OCI-LY3 (cell line): ENCODE measurements at regions not wholly inside any gene's neighbourhood (a gene's known extent, or its start where the extent isn't known, plus 50 kb on each side); places are given as distances from the start of the nearest gene placed in this dataset.

Experiments used
- H2AFZ ChIP-seq: fragments of 200-600, 300-600 bp; shearing (Covaris generic); 2 replicates; pipeline ENCODE4 v1.6.0; 2014; ENCODE audit warnings: antibody characterized with exemption, low read depth, low read length
- H3K27ac ChIP-seq: fragments of 200-600, 300-600 bp; sonication (generic); 2 replicates; pipeline ENCODE4 v1.5.1; 2014; ENCODE audit warnings: mild to moderate bottlenecking, low read length, moderate library complexity, mixed read lengths
- H3K27me3 ChIP-seq: fragments of 200-600, 300-600 bp; sonication (generic); 2 replicates; pipeline ENCODE4 v1.6.1; 2014; ENCODE audit warnings: low read depth, low read length, mixed read lengths
- H3K36me3 ChIP-seq: fragments of 200-600, 300-600 bp; sonication (generic); replicated peaks from 2 replicates; pipeline ENCODE3; 2014; ENCODE audit warnings: low read depth, low read length, mixed read lengths
- H3K4me1 ChIP-seq: fragments of 300-600, 200-600 bp; sonication (generic); 2 replicates; pipeline ENCODE4 v1.6.1; 2014; ENCODE audit warnings: low read length, mixed read lengths
- H3K4me2 ChIP-seq: fragments of 200-600, 300-600 bp; sonication (generic); 2 replicates; pipeline ENCODE4 v1.6.1; 2014; ENCODE audit warnings: low read length, mixed read lengths
- H3K4me3 ChIP-seq: fragments of 300-600, 200-600 bp; sonication (generic); 2 replicates; pipeline ENCODE4 v1.5.1; 2014; ENCODE audit warnings: antibody characterized with exemption, mild to moderate bottlenecking, low read length, moderate library complexity
- H3K79me2 ChIP-seq: fragments of 300-600, 200-600 bp; shearing (Covaris generic); 2 replicates; pipeline ENCODE4 v1.6.1; 2014; ENCODE audit warnings: mild to moderate bottlenecking, low read length, mixed read lengths
- H3K9ac ChIP-seq: fragments of 300-600, 200-600 bp; shearing (Covaris generic); 2 replicates; pipeline ENCODE4 v1.6.0; 2014; ENCODE audit warnings: mild to moderate bottlenecking, low read length, moderate library complexity
- H3K9me3 ChIP-seq: fragments of 200-600, 300-600 bp; shearing (Covaris generic); 2 replicates; pipeline ENCODE4 v1.6.1; 2014; ENCODE audit warnings: low read length, mixed read lengths; ENCODE audit not compliant: insufficient read depth
- H4K20me1 ChIP-seq: fragments of 200-600, 300-600 bp; sonication (generic); 2 replicates; pipeline ENCODE4 v1.6.1; 2016; ENCODE audit warnings: low read length, mixed read lengths; ENCODE audit not compliant: insufficient read depth
- CTCF ChIP-seq: fragments of 200-600, 300-600 bp; sonication (generic); IDR thresholded peaks from 2 replicates; pipeline ENCODE4 v1.5.1; 2014; ENCODE audit warnings: antibody characterized with exemption, low read length, low read depth
- EZH2phosphoT487 ChIP-seq: fragments of 200-600 bp; shearing (Covaris generic); IDR thresholded peaks from 2 replicates; pipeline ENCODE4 v1.6.1; 2018; ENCODE audit warnings: antibody characterized with exemption, mixed run types, low read depth

- Histone ChIP-seq H3K4me2 (no peak overlapping the region), H3K79me2 (no peaks in the 10 kb centered on the region), H4K20me1 (no peaks in the 10 kb centered on the region), H3K9ac (no peak overlapping the region), H3K4me3 (no peak overlapping the region), H3K27ac (no peak overlapping the region), H3K9me3 (no peaks in the 10 kb centered on the region), H3K4me1 (no peaks in the 10 kb centered on the region), H3K36me3 (no peaks in the 10 kb centered on the region), H3K27me3 (peaks cover 16% of the 10 kb centered on the region; the same call in 1 of the 2 replicates), H2AFZ (no peak overlapping the region)
- TF ChIP-seq EZH2phosphoT487: no peak
- no peak for TF ChIP-seq CTCF
Measured at GRCh38 chr1:232280910-232281309, 349.0 kb downstream of the SIPA1L2 start.

GRCh38 chr1:232279909-232280400 lies 350.0 kb downstream of the SIPA1L2 start:
- Histone ChIP-seq H3K4me2 (no peak overlapping the region), H3K36me3 (no peaks in the 10 kb centered on the region), H4K20me1 (no peaks in the 10 kb centered on the region), H3K4me1 (no peaks in the 10 kb centered on the region), H3K27ac (no peak overlapping the region), H3K79me2 (no peaks in the 10 kb centered on the region), H2AFZ (no peak overlapping the region), H3K27me3 (peaks cover 16% of the 10 kb centered on the region; the same call in 1 of the 2 replicates), H3K4me3 (no peak overlapping the region), H3K9ac (no peak overlapping the region), H3K9me3 (no peaks in the 10 kb centered on the region)
- TF ChIP-seq CTCF (no peak), EZH2phosphoT487 (no peak)

- Histone ChIP-seq H3K27ac (no peak overlapping the region), H2AFZ (no peak overlapping the region), H3K4me2 (no peak overlapping the region), H4K20me1 (no peaks in the 10 kb centered on the region), H3K4me3 (no peak overlapping the region), H3K36me3 (no peaks in the 10 kb centered on the region), H3K9ac (no peak overlapping the region), H3K9me3 (no peaks in the 10 kb centered on the region), H3K79me2 (no peaks in the 10 kb centered on the region), H3K27me3 (peaks cover 16% of the 10 kb centered on the region; the same call in 1 of the 2 replicates), H3K4me1 (no peaks in the 10 kb centered on the region)
- TF ChIP-seq EZH2phosphoT487: no peak
- no peak for TF ChIP-seq CTCF
Measured at GRCh38 chr1:232278925-232279324, 351.0 kb downstream of the SIPA1L2 start.

GRCh38 chr1:232276651-232277050 lies 353.3 kb downstream of the SIPA1L2 start:
- Histone ChIP-seq H3K27ac (no peak overlapping the region), H3K79me2 (no peaks in the 10 kb centered on the region), H2AFZ (no peak overlapping the region), H3K4me2 (no peak overlapping the region), H3K4me1 (no peaks in the 10 kb centered on the region), H3K36me3 (no peaks in the 10 kb centered on the region), H3K9me3 (no peaks in the 10 kb centered on the region), H3K9ac (no peak overlapping the region), H4K20me1 (no peaks in the 10 kb centered on the region), H3K27me3 (peaks cover 19% of the 10 kb centered on the region), H3K4me3 (no peak overlapping the region)
- TF ChIP-seq EZH2phosphoT487: no peak
- TF ChIP-seq CTCF: no peak
